HG02759 (cell line): ENCODE measurements at regions not wholly inside any gene's neighbourhood (a gene's known extent, or its start where the extent isn't known, plus 50 kb on each side); places are given as distances from the start of the nearest gene placed in this dataset.

Experiments used
- ATAC-seq: cut with Tn5 transposase; IDR thresholded peaks from one replicate; pipeline ENCODE4 v1.9.1; 2021; ENCODE audit warnings: mild to moderate bottlenecking, moderate library complexity; ENCODE audit not compliant: unreplicated experiment

GRCh38 chr12:105774037-105774436 is 364.7 kb downstream of the NUAK1 start:
- no peak for ATAC-seq

- ATAC-seq, result no peak
Observed at GRCh38 chr12:105775343-105775742, 363.4 kb downstream of the NUAK1 start.

GRCh38 chr12:105783983-105784947 is 354.5 kb downstream of the NUAK1 start:
- ATAC-seq, result no peak

GRCh38 chr12:105793421-105793820 is 345.3 kb downstream of the NUAK1 start:
- no peak for ATAC-seq

- ATAC-seq, result no peak
Observed at GRCh38 chr12:105798256-105798845, 340.4 kb downstream of the NUAK1 start.

- no peak for ATAC-seq
Observed at GRCh38 chr12:105799103-105799502, 339.7 kb downstream of the NUAK1 start.

GRCh38 chr12:105801351-105801750 is 337.4 kb downstream of the NUAK1 start:
- no peak for ATAC-seq

GRCh38 chr12:105803292-105803691 is 335.5 kb downstream of the NUAK1 start:
- no peak for ATAC-seq

- ATAC-seq, result no peak
Observed at GRCh38 chr12:105804591-105805265, 334.0 kb downstream of the NUAK1 start.

- no peak for ATAC-seq
Observed at GRCh38 chr12:105805730-105806399, 332.9 kb downstream of the NUAK1 start.

GRCh38 chr12:105806400-105806770 is 332.4 kb downstream of the NUAK1 start:
- no peak for ATAC-seq

GRCh38 chr12:105812366-105812765 is 326.4 kb downstream of the NUAK1 start:
- no peak for ATAC-seq

- ATAC-seq, result no peak
Observed at GRCh38 chr12:105813201-105813600, 325.6 kb downstream of the NUAK1 start.

- ATAC-seq, result no peak
Observed at GRCh38 chr12:105814283-105814682, 324.5 kb downstream of the NUAK1 start.

GRCh38 chr12:105819549-105819948 is 319.2 kb downstream of the NUAK1 start:
- ATAC-seq, result no peak

GRCh38 chr12:105820429-105821125 is 318.2 kb downstream of the NUAK1 start:
- ATAC-seq, result no peak

GRCh38 chr12:105822131-105823105 is 316.3 kb downstream of the NUAK1 start:
- no peak for ATAC-seq

- ATAC-seq, result no peak
Observed at GRCh38 chr12:105823810-105824209, 314.9 kb downstream of the NUAK1 start.

- no peak for ATAC-seq
Observed at GRCh38 chr12:105825141-105825540, 313.6 kb downstream of the NUAK1 start.
